HEK293T (cell line): ENCODE measurements at regions not wholly inside any gene's neighbourhood (a gene's known extent, or its start where the extent isn't known, plus 50 kb on each side); places are given as distances from the start of the nearest gene placed in this dataset.

Experiments
- ARNT ChIP-seq: fragments of 450-650 bp; IDR thresholded peaks from 2 replicates; pipeline ENCODE4 v1.6.1; 2017; ENCODE audit warnings: mild to moderate bottlenecking
- BHLHE40 ChIP-seq: fragments of 450-650 bp; IDR thresholded peaks from 2 replicates; pipeline ENCODE4 v1.6.1; 2016; ENCODE audit warnings: mild to moderate bottlenecking, moderate library complexity, borderline replicate concordance
- ELF4 ChIP-seq: fragments of 450-650 bp; IDR thresholded peaks from 2 replicates; pipeline ENCODE4 v1.6.1; 2017; ENCODE audit warnings: antibody characterized with exemption
- FOXA1 ChIP-seq: fragments of 450-650 bp; IDR thresholded peaks from 2 replicates; pipeline ENCODE4 v1.6.1; 2016; ENCODE audit warnings: mild to moderate bottlenecking
- FOXK2 ChIP-seq: fragments of 450-650 bp; IDR thresholded peaks from 2 replicates; pipeline ENCODE4 v1.6.1; 2016; ENCODE audit warnings: mild to moderate bottlenecking
- FOXM1 ChIP-seq: fragments of 450-650 bp; IDR thresholded peaks from 2 replicates; pipeline ENCODE4 v1.6.1; 2017; ENCODE audit warnings: mild to moderate bottlenecking, borderline replicate concordance
- HDGF ChIP-seq: fragments of 450-650 bp; IDR thresholded peaks from 2 replicates; pipeline ENCODE4 v1.6.1; 2017; ENCODE audit warnings: antibody characterized with exemption, borderline replicate concordance
- NFRKB ChIP-seq: fragments of 450-650 bp; IDR thresholded peaks from 2 replicates; pipeline ENCODE4 v1.6.1; 2016; ENCODE audit warnings: mild to moderate bottlenecking, moderate library complexity
- PKNOX1 ChIP-seq: fragments of 450-650 bp; IDR thresholded peaks from 2 replicates; pipeline ENCODE4 v1.6.1; 2016
- SP1 ChIP-seq: fragments of 450-650 bp; IDR thresholded peaks from 2 replicates; pipeline ENCODE4 v1.6.1; 2017

GRCh38 chr13:84339456-84339855 lies 457.2 kb upstream of the SLITRK1 start:
- TF ChIP-seq FOXK2 (no peak), FOXM1 (no peak), PKNOX1 (no peak), SP1 (no peak), ARNT (no peak), NFRKB (no peak), BHLHE40 (no peak), ELF4 (no peak), HDGF (no peak), FOXA1 (no peak)
